GM04503 (cell line): ENCODE measurements at regions not wholly inside any gene's neighbourhood (a gene's known extent, or its start where the extent isn't known, plus 50 kb on each side); places are given as distances from the start of the nearest gene placed in this dataset.
A peak's percentile ranks its signal among the peaks of the same experiment; 100 is the strongest.
"Not testable (repeated sequence)": the region's sequence is repeated elsewhere in the genome, so short reads cannot be mapped to it uniquely, and the experiment has no call there.

ENCODE experiments used
- DNase-seq: peaks from one replicate; pipeline ENCODE4 v3.0.0-alpha.2; 2012; ENCODE audit warnings: low read depth

- no peak for DNase-seq
These were observed 279.1 kb upstream of the ZEB2 start for GRCh38 chr2:144798989-144799388.

GRCh38 chr2:144798034-144798433 lies 278.1 kb upstream of the ZEB2 start:
- DNase-seq: no peak

GRCh38 chr2:144796936-144797335 lies 277.0 kb upstream of the ZEB2 start:
- no peak for DNase-seq

- DNase-seq: no peak
These were observed 276.2 kb upstream of the ZEB2 start for GRCh38 chr2:144796164-144796563.

- DNase-seq: no peak
These were observed 265.3 kb upstream of the ZEB2 start for GRCh38 chr2:144785253-144785652.

GRCh38 chr2:144780983-144781382 lies 261.1 kb upstream of the ZEB2 start:
- peak; percentile 56 for DNase-seq

- no peak for DNase-seq
These were observed 256.8 kb upstream of the ZEB2 start for GRCh38 chr2:144776766-144777165.

- no peak for DNase-seq
These were observed 254.9 kb upstream of the ZEB2 start for GRCh38 chr2:144774809-144775208.

GRCh38 chr2:144771348-144771747 lies 251.4 kb upstream of the ZEB2 start:
- DNase-seq: no peak

- no peak for DNase-seq
These were observed 250.8 kb upstream of the ZEB2 start for GRCh38 chr2:144770616-144771230.

- DNase-seq: not testable (repeated sequence)
These were observed 241.0 kb upstream of the ZEB2 start for GRCh38 chr2:144760939-144761338.

- DNase-seq: peak; percentile 12
These were observed 239.8 kb upstream of the ZEB2 start for GRCh38 chr2:144759746-144760145.

- DNase-seq: not testable (repeated sequence)
These were observed 238.3 kb upstream of the ZEB2 start for GRCh38 chr2:144758196-144758595.

GRCh38 chr2:144753416-144753815 lies 233.5 kb upstream of the ZEB2 start:
- no peak for DNase-seq

- no peak for DNase-seq
These were observed 231.4 kb upstream of the ZEB2 start for GRCh38 chr2:144751142-144751905.

GRCh38 chr2:144749188-144749587 lies 229.3 kb upstream of the ZEB2 start:
- no peak for DNase-seq

GRCh38 chr2:144748443-144748842 lies 228.5 kb upstream of the ZEB2 start:
- no peak for DNase-seq

GRCh38 chr2:144747571-144747970 lies 227.7 kb upstream of the ZEB2 start:
- no peak for DNase-seq

- DNase-seq: no peak
These were observed 225.5 kb upstream of the ZEB2 start for GRCh38 chr2:144745424-144745823.

GRCh38 chr2:144738749-144739148 lies 218.8 kb upstream of the ZEB2 start:
- no peak for DNase-seq

- DNase-seq: no peak
These were observed 210.8 kb upstream of the ZEB2 start for GRCh38 chr2:144730711-144731110.

- DNase-seq: not testable (repeated sequence)
These were observed 204.5 kb upstream of the ZEB2 start for GRCh38 chr2:144724460-144724859.

GRCh38 chr2:144718376-144718775 lies 198.5 kb upstream of the ZEB2 start:
- DNase-seq: no peak

GRCh38 chr2:144715992-144716391 lies 196.1 kb upstream of the ZEB2 start:
- DNase-seq: no peak
